ENCODE measurements at regions not wholly inside any gene's neighbourhood (a gene's known extent, or its start where the extent isn't known, plus 50 kb on each side); places are given as distances from the start of the nearest gene placed in this dataset.

DNA sequence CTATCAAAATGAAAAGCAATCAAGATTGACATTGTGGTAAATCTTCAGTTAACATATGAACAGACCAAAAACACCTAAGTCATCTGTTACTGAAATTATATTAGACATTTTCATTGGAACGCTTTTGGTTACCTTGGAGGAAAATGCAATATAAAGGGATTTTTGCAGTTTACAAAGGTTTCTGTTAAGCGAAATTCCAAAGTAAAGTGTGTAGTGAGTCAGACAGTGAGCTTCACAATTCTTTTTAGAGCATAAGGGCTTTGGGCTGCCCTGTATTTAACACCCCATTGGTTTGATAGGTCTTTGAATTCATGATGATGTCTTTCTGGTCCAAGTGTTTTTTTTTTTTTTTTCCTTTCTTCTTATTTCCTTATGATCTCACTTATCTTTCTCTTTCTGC is 462.8 kb downstream of the EDEM1 start:
- no peak for TF ChIP-seq CTCF (IDR thresholded peaks at IDR 0.05)
- no peak for TF ChIP-seq POLR2A (IDR thresholded peaks at IDR 0.05)
- no peak for TF ChIP-seq POLR2AphosphoS5 (IDR thresholded peaks at IDR 0.05)
